HEK293T (cell line): ENCODE measurements at regions not wholly inside any gene's neighbourhood (a gene's known extent, or its start where the extent isn't known, plus 50 kb on each side); places are given as distances from the start of the nearest gene placed in this dataset.

Source experiments
- CTBP1 ChIP-seq: fragments of 450-650 bp; IDR thresholded peaks from 2 replicates; pipeline ENCODE4 v1.6.1; 2016; ENCODE audit warnings: borderline replicate concordance
- ELF4 ChIP-seq: fragments of 450-650 bp; IDR thresholded peaks from 2 replicates; pipeline ENCODE4 v1.6.1; 2017; ENCODE audit warnings: antibody characterized with exemption
- FOXA1 ChIP-seq: fragments of 450-650 bp; IDR thresholded peaks from 2 replicates; pipeline ENCODE4 v1.6.1; 2016; ENCODE audit warnings: mild to moderate bottlenecking
- FOXK2 ChIP-seq: fragments of 450-650 bp; IDR thresholded peaks from 2 replicates; pipeline ENCODE4 v1.6.1; 2016; ENCODE audit warnings: mild to moderate bottlenecking
- FOXM1 ChIP-seq: fragments of 450-650 bp; IDR thresholded peaks from 2 replicates; pipeline ENCODE4 v1.6.1; 2017; ENCODE audit warnings: mild to moderate bottlenecking, borderline replicate concordance
- NFRKB ChIP-seq: fragments of 450-650 bp; IDR thresholded peaks from 2 replicates; pipeline ENCODE4 v1.6.1; 2016; ENCODE audit warnings: mild to moderate bottlenecking, moderate library complexity
- SP1 ChIP-seq: fragments of 450-650 bp; IDR thresholded peaks from 2 replicates; pipeline ENCODE4 v1.6.1; 2017
- ZNF384 ChIP-seq: fragments of 450-650 bp; IDR thresholded peaks from 2 replicates; pipeline ENCODE4 v1.6.1; 2016

- no peak for TF ChIP-seq FOXM1
- TF ChIP-seq NFRKB: no peak
- TF ChIP-seq FOXA1: no peak
- no peak for TF ChIP-seq FOXK2
- no peak for TF ChIP-seq ELF4
- no peak for TF ChIP-seq CTBP1
- TF ChIP-seq SP1: no peak
- TF ChIP-seq ZNF384: no peak
These were observed 127.1 kb upstream of the TNS3 start for GRCh38 chr7:47709051-47709450.
